ENCODE measurements at regions not wholly inside any gene's neighbourhood (a gene's known extent, or its start where the extent isn't known, plus 50 kb on each side); places are given as distances from the start of the nearest gene placed in this dataset.

- TF ChIP-seq CTCF (IDR thresholded peaks at IDR 0.05 in 8 of 11, conservative IDR thresholded peaks at IDR 0.05 in 3 of 11) (no peak), POLR2A (IDR thresholded peaks at IDR 0.05) (no peak)
Observed at GRCh38 chr9:21583628-21584377, 101.7 kb upstream of the IFNE start.
